GM12865 (cell line): ENCODE measurements at regions not wholly inside any gene's neighbourhood (a gene's known extent, or its start where the extent isn't known, plus 50 kb on each side); places are given as distances from the start of the nearest gene placed in this dataset.

Source experiments
- DNase-seq: peaks from one replicate; pipeline ENCODE4 v3.0.0; 2010; ENCODE audit warnings: low read depth
- H3K4me3 ChIP-seq: 2 replicates; pipeline ENCODE4 v1.5.1; 2011; ENCODE audit warnings: mild to moderate bottlenecking, low read depth, low read length, control low read depth
- TF ChIP-seq, protein P1 (sequence below): IDR thresholded peaks from 2 replicates; pipeline ENCODE4 v1.5.1; 2011; ENCODE audit warnings: low read length, control low read depth, low read depth, inconsistent platforms; ENCODE audit not compliant: insufficient read depth; ENCODE audit errors: missing control alignments

DNA sequence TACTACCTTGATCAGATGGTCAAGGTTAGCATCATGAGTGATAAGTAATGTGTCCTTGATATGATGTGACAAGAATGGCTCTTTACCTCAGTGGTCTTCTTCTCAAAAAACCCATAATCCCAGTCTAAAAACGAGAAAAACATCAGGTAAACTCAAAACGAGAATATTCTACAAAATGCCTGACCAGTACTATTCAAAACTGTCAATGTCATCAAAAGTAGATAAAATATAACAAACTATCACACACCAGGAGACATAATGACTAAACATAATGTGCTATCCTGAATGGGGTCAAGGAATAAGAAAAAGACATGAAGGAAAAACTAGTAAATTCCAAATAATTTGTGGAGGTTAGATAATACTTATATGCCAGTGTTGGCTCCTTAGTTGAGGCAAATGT, 85.2 kb upstream of the PDHA2 start:
- DNase-seq: no peak
- H3K4me3 ChIP-seq: no peak overlapping the region
- TF ChIP-seq, protein P1, sequence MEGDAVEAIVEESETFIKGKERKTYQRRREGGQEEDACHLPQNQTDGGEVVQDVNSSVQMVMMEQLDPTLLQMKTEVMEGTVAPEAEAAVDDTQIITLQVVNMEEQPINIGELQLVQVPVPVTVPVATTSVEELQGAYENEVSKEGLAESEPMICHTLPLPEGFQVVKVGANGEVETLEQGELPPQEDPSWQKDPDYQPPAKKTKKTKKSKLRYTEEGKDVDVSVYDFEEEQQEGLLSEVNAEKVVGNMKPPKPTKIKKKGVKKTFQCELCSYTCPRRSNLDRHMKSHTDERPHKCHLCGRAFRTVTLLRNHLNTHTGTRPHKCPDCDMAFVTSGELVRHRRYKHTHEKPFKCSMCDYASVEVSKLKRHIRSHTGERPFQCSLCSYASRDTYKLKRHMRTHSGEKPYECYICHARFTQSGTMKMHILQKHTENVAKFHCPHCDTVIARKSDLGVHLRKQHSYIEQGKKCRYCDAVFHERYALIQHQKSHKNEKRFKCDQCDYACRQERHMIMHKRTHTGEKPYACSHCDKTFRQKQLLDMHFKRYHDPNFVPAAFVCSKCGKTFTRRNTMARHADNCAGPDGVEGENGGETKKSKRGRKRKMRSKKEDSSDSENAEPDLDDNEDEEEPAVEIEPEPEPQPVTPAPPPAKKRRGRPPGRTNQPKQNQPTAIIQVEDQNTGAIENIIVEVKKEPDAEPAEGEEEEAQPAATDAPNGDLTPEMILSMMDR: no peak

DNA sequence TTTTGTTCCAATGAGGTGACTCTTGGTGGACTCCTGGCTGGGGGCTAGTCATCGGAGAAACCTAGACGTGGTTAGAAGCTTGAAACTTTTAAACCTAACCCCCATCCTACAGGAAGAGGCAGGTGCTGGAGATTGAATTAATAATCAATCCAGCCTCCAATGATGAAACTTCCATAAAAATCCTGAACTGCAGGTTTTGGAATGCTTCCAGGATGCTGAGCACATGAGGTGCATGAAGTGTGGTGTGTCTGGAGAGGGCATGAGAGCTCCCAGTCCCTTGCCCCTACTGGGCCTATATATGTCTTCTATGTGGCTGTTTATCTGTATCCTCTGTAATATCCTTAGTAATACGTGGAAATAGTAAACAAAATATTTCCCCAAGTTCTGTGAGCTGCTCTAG, 90.7 kb upstream of the PDHA2 start:
- no peak for DNase-seq
- TF ChIP-seq, protein P1: no peak
- no peak overlapping the region for H3K4me3 ChIP-seq

DNA sequence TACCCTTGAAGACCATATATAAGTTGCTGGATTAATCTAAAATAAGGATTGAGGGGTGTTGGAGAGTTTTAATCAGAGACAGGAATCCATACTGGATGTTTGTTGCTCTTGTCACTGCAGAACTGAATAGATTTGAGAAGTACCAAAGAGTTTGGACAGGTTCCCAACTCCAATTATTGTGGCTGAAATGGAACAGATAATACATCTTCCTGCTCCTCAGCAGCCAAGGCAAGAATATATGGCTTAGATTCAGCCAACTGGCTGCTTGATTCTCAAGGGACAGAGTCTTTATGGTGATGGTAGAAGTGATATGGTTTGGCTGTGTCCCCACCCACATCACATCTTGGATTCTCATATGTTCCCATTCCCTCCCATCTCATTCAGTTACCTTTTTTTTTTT, 97.0 kb upstream of the PDHA2 start:
- no peak overlapping the region for H3K4me3 ChIP-seq
- DNase-seq: no peak
- TF ChIP-seq, protein P1: no peak

DNA sequence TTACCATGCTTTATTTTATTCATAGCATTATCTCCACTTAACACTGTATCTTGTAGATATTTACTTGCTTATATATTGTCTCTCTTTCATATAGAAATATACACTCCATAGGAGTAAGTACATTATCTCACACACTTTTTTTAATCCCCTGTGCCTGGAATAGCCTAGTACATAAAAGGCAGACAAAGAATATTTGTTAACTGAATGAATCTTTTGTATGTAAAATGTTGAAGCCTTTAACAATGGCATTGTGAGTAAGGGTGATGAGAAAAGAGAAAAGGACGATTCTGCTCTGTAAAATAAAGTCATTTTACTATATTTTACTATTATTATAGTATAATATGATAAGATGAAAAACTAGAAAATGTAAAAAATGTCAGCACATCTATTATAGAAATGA, 97.7 kb upstream of the PDHA2 start:
- DNase-seq: no peak
- TF ChIP-seq, protein P1: no peak
- no peak overlapping the region for H3K4me3 ChIP-seq

DNA sequence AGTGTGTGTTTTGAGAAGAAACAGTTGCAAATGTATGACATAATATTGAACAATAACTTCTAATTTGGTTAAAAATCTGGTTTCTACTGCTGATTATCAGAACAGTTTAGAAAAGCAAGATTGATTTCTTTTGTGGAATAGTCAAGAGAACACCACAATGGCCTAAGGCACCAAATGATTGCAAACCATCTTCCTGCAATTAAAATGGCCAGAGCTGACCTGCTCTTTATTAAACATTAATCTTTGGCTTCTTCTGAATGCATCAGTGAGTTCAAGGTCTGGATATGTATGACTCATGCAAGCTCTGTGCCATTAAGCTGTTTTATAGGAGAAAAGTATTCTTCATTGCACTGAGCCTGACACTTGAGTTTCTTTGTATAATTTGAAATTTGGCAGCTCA, 107.8 kb upstream of the PDHA2 start:
- DNase-seq: no peak
- H3K4me3 ChIP-seq: no peak overlapping the region
- TF ChIP-seq, protein P1: no peak

DNA sequence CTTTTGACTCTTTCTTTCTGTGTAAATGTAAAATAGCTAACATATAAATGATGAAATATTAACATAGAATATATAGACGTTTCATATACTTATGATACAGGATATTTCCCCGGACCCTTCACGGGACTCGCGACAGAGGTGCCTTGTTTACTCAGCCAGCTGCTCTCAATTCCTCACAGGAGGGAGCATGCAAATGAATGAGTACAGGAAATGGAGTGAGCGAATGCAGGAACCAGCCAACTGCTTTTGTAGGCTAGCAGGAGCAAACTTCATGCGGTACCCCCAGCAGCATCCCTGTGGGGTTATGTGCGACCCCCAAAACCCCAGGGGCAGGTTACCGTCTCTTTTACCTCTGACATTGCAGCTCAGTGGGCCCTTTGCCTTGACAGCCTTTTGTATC, 110.3 kb upstream of the PDHA2 start:
- DNase-seq: no peak
- TF ChIP-seq, protein P1: no peak
- H3K4me3 ChIP-seq: no peak overlapping the region

DNA sequence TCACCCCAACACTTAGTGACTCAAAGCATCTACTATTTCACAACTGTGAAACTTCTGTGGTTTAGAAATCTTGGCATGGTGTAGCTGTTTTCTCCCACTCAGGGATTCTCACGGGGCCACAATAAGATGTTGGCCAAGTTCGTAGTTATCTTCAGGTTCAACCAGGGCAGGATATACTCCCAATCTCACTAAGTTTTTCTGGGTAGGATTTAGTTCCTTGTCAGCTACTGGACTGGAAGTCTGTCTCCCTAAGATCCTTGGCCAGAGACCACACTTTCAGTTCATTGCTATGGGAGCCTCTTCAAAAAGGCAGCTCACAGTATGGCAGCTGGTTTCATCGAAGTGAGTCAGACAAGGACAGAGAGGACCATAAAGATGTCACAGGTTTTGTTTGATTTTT, 111.7 kb upstream of the PDHA2 start:
- H3K4me3 ChIP-seq: no peak overlapping the region
- TF ChIP-seq, protein P1: no peak
- DNase-seq: no peak
